Body of pancreas (tissue), 4 donors: ENCODE measurements at regions not wholly inside any gene's neighbourhood (a gene's known extent, or its start where the extent isn't known, plus 50 kb on each side); places are given as distances from the start of the nearest gene placed in this dataset.

Experiments used
- CTCF ChIP-seq, 7 experiments: fragments of 450-650 bp in 4 of 7; fragments of 200-600 bp in 3 of 7; sonication (generic) in 3 of 7; IDR thresholded peaks; one replicate each; pipeline ENCODE4 v1.5.1; 2016 to 2019; ENCODE audit warnings: antibody characterized with exemption in 7 of 7
- POLR2A ChIP-seq, 3 donors: fragments of 450-650 bp; IDR thresholded peaks; one replicate each; pipeline ENCODE4 v1.6.1; 2016; ENCODE audit warnings: antibody characterized with exemption in 3 of 3, mild to moderate bottlenecking in 2 of 3

- TF ChIP-seq CTCF (IDR thresholded peaks at IDR 0.05), result no peak
- no peak for TF ChIP-seq POLR2A (IDR thresholded peaks at IDR 0.05)
These were observed 1378.7 kb downstream of the AACS start for GRCh38 chr12:126443977-126444376.
